Transverse colon (tissue), 3 donors: ENCODE measurements at regions not wholly inside any gene's neighbourhood (a gene's known extent, or its start where the extent isn't known, plus 50 kb on each side); places are given as distances from the start of the nearest gene placed in this dataset.

Experiments used
- EP300 ChIP-seq: sonication (generic); formaldehyde crosslinking; IDR thresholded peaks from one replicate; pipeline ENCODE4 v1.6.1; 2017; ENCODE audit warnings: antibody characterized with exemption, low read depth
- TF ChIP-seq, protein P1 (sequence below), 5 experiments: fragments of 200-600 bp in 3 of 5; fragments of 450-650 bp in 2 of 5; sonication (generic) in 3 of 5; IDR thresholded peaks; 1 replicate in 2 of 5; 2 replicates in 3 of 5; pipeline ENCODE4 v1.5.1; 2016 to 2017; ENCODE audit warnings: antibody characterized with exemption in 5 of 5, inconsistent platforms in 3 of 5, mild to moderate bottlenecking in 2 of 5, moderate library complexity in 1 of 5

DNA sequence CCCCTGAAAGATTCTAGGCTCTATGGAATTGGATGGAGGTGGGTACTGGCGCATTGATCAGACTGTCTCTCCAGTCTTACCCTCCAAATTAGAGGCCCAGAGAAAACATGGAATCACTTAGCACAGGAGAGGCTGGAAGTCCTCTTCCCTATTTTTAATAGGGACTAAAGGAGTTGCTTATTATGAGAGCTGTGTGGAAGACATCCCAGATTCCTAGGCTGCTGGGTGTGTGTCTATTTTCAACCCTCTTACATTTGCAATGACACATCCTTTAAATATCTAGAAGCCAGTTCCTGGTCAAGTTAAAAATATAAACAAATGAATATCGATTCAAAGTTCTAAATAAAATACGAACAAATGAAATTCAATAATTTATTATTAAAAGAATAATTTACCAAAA, 58.3 kb upstream of the ARID2 start:
- TF ChIP-seq, protein P1, sequence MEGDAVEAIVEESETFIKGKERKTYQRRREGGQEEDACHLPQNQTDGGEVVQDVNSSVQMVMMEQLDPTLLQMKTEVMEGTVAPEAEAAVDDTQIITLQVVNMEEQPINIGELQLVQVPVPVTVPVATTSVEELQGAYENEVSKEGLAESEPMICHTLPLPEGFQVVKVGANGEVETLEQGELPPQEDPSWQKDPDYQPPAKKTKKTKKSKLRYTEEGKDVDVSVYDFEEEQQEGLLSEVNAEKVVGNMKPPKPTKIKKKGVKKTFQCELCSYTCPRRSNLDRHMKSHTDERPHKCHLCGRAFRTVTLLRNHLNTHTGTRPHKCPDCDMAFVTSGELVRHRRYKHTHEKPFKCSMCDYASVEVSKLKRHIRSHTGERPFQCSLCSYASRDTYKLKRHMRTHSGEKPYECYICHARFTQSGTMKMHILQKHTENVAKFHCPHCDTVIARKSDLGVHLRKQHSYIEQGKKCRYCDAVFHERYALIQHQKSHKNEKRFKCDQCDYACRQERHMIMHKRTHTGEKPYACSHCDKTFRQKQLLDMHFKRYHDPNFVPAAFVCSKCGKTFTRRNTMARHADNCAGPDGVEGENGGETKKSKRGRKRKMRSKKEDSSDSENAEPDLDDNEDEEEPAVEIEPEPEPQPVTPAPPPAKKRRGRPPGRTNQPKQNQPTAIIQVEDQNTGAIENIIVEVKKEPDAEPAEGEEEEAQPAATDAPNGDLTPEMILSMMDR (IDR thresholded peaks at IDR 0.05) = no peak
- TF ChIP-seq EP300 = no peak
